SW480 (cell line): ENCODE measurements at regions not wholly inside any gene's neighbourhood (a gene's known extent, or its start where the extent isn't known, plus 50 kb on each side); places are given as distances from the start of the nearest gene placed in this dataset.

Source experiments
- DNase-seq: peaks from one replicate; pipeline ENCODE4 v3.0.0-alpha.2; 2016; ENCODE audit warnings: low spot score

- peak; percentile 1 for DNase-seq
Observed at GRCh38 chr13:86946734-86947133, 724.4 kb upstream of the SLITRK5 start.

- no peak for DNase-seq
Observed at GRCh38 chr13:86954341-86954740, 716.8 kb upstream of the SLITRK5 start.

- no peak for DNase-seq
Observed at GRCh38 chr13:86960876-86961275, 710.3 kb upstream of the SLITRK5 start.

- no peak for DNase-seq
Observed at GRCh38 chr13:86974251-86974994, 696.7 kb upstream of the SLITRK5 start.

GRCh38 chr13:86974995-86975328 is 696.2 kb upstream of the SLITRK5 start:
- no peak for DNase-seq

- DNase-seq = peak; percentile 1
Observed at GRCh38 chr13:86976521-86977324, 694.4 kb upstream of the SLITRK5 start.

GRCh38 chr13:86986448-86986847 is 684.7 kb upstream of the SLITRK5 start:
- DNase-seq = peak; percentile 91

- DNase-seq = no peak
Observed at GRCh38 chr13:86992251-86992650, 678.9 kb upstream of the SLITRK5 start.

- no peak for DNase-seq
Observed at GRCh38 chr13:87003265-87003664, 667.9 kb upstream of the SLITRK5 start.

- no peak for DNase-seq
Observed at GRCh38 chr13:87005511-87005910, 665.7 kb upstream of the SLITRK5 start.

- DNase-seq = no peak
Observed at GRCh38 chr13:87035526-87035925, 635.6 kb upstream of the SLITRK5 start.

- no peak for DNase-seq
Observed at GRCh38 chr13:87042946-87043345, 628.2 kb upstream of the SLITRK5 start.

GRCh38 chr13:87052731-87053130 is 618.4 kb upstream of the SLITRK5 start:
- DNase-seq = no peak

- no peak for DNase-seq
Observed at GRCh38 chr13:87057807-87058520, 613.2 kb upstream of the SLITRK5 start.

- DNase-seq = no peak
Observed at GRCh38 chr13:87058786-87059329, 612.3 kb upstream of the SLITRK5 start.

GRCh38 chr13:87078947-87079795 is 592.0 kb upstream of the SLITRK5 start:
- no peak for DNase-seq

- DNase-seq = no peak
Observed at GRCh38 chr13:87080100-87080779, 590.9 kb upstream of the SLITRK5 start.

- peak; percentile 10 for DNase-seq
Observed at GRCh38 chr13:87084192-87084591, 587.0 kb upstream of the SLITRK5 start.

GRCh38 chr13:87087741-87088140 is 583.4 kb upstream of the SLITRK5 start:
- no peak for DNase-seq

GRCh38 chr13:87089391-87089790 is 581.8 kb upstream of the SLITRK5 start:
- DNase-seq = no peak

GRCh38 chr13:87093399-87093798 is 577.8 kb upstream of the SLITRK5 start:
- DNase-seq = no peak
